Adrenal gland (tissue), 5 donors: ENCODE measurements at regions not wholly inside any gene's neighbourhood (a gene's known extent, or its start where the extent isn't known, plus 50 kb on each side); places are given as distances from the start of the nearest gene placed in this dataset.

ENCODE experiments used
- CTCF ChIP-seq, 6 experiments: fragments of 450-650 bp in 4 of 6; fragments of 200-600 bp in 2 of 6; sonication (generic) in 1 of 6; IDR thresholded peaks; 1 replicate in 5 of 6; 2 replicates in 1 of 6; pipeline versions ENCODE4 v1.5.1 to v1.8.0; 2016 to 2021; ENCODE audit warnings: antibody characterized with exemption in 6 of 6, mild to moderate bottlenecking in 2 of 6, moderate library complexity in 1 of 6
- POLR2A ChIP-seq, 2 donors: fragments of 450-650 bp; IDR thresholded peaks; one replicate each; pipeline ENCODE4 v1.6.1; 2017; ENCODE audit warnings: antibody characterized with exemption in 2 of 2, mild to moderate bottlenecking in 2 of 2, moderate library complexity in 1 of 2
- donor health status: DM: no; HTN: no; CAD: no.

DNA sequence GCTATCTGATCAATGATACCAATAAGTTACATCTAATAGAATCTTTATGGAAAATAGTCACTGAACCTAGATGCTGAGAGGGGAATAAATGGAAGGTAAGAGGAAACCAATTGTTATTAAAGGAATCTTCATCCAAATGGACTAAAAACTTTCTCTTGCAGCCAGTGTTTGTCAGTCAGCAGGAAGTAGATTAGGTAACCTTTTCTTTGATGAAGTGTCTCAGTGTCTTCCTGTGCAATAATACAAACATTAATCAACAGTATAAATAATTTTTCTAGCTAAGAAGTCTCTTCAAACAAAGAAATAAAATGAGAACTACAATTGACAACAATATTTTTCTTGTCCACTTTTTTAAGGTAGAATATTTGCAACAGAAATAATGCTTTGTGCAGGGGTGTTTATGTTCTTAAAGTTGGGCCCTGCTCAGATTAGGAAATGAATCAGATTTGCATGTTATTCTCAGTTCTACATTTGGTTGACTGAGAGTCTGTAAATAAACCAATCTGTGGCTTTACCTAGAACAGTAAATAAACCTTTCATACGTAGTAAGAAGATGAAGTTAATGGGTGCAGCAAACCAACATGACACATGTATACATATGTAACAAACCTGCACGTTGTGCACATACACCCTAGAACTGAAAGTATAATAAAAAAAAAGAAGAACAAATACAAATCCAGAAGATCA, 391.4 kb downstream of the MRPL39 start:
- TF ChIP-seq CTCF (IDR thresholded peaks at IDR 0.05) (no peak), POLR2A (IDR thresholded peaks at IDR 0.05) (no peak)
